ENCODE measurements at regions not wholly inside any gene's neighbourhood (a gene's known extent, or its start where the extent isn't known, plus 50 kb on each side); places are given as distances from the start of the nearest gene placed in this dataset.

- Histone ChIP-seq H3K4me2 (ENCODE audit: low read depth, low read length) (no peak overlapping the region), H4K20me1 (ENCODE audit: insufficient read depth, low read length) (no peaks in the 10 kb centered on the region), H3K27ac (ENCODE audit: extremely low read length, insufficient read depth, low read length) (no peak overlapping the region), H3K4me3 (replicated peaks in 1 of 3; ENCODE audit: insufficient read depth in 1 of 3, low read depth in 2 of 3, low read length in 3 of 3) (no peak overlapping the region), H3K36me3 (replicated peaks in 1 of 2; ENCODE audit: control insufficient read depth in 1 of 2, insufficient read depth in 2 of 2, low read length in 2 of 2) (no peaks in the 10 kb centered on the region), H3K79me2 (ENCODE audit: insufficient read depth, low read length) (no peaks in the 10 kb centered on the region), H3K27me3 (ENCODE audit: control insufficient read depth in 1 of 2, insufficient read depth in 2 of 2, low read length in 2 of 2) (no peaks in the 10 kb centered on the region), H2AFZ (ENCODE audit: low read length) (no peak overlapping the region), H3K4me1 (ENCODE audit: insufficient read depth, low read length) (no peaks in the 10 kb centered on the region), H3K9ac (ENCODE audit: insufficient read depth, low read depth, low read length) (no peak overlapping the region), H3K9me3 (ENCODE audit: low read length) (no peaks in the 10 kb centered on the region)
- DNase-seq (ENCODE audit: low spot score): no peak
- WGBS (ENCODE audit: low lambda C conversion rate): 0% methylated on average over 1 of the region's 1 CpG
- FAIRE-seq: no peak
- ATAC-seq: no peak
- CTCF ChIA-PET (ENCODE audit: low intra/inter-chr PET ratio, low total read pairs): no interaction called here
- in situ Hi-C loops (cut with HindIII; ENCODE audit: extremely low pct_ligation_motif_present, low pct_unique_long_range_greater_than_20kb) (no loop called here), intact Hi-C loops (cut with micrococcal nuclease; ENCODE audit: unreplicated experiment) (no loop called here)
- POLR2A ChIA-PET: no interaction called here
- no peak for TF ChIP-seq ZNF788 (CRISPR knock-in tag; IDR thresholded peaks at IDR 0.05; ENCODE audit: borderline replicate concordance)
- TF ChIP-seq ZNF207 (IDR thresholded peaks at IDR 0.05; ENCODE audit: borderline replicate concordance): no peak
- TF ChIP-seq ZBTB7A (CRISPR knock-in tag; IDR thresholded peaks at IDR 0.05): no peak
- no peak for TF ChIP-seq PBX2 (CRISPR knock-in tag; IDR thresholded peaks at IDR 0.05)
- BruUV-seq (replicated peaks): no TSS peak
Observed at GRCh38 chr7:93821463-93821862, 69.1 kb downstream of the TFPI2 start.

GRCh38 chr7:93819699-93820098, 70.9 kb downstream of the TFPI2 start:
- no TSS peak for BruUV-seq (replicated peaks)
- ATAC-seq: no peak
- no peaks in the 10 kb centered on the region for H3K79me2 ChIP-seq (ENCODE audit: insufficient read depth, low read length)
- ChIA-PET POLR2A (no interaction called here), CTCF (ENCODE audit: low intra/inter-chr PET ratio, low total read pairs) (no interaction called here)
- no peak overlapping the region for H2AFZ ChIP-seq (ENCODE audit: low read length)
- H3K4me1 ChIP-seq (ENCODE audit: insufficient read depth, low read length): no peaks in the 10 kb centered on the region
- no peaks in the 10 kb centered on the region for H4K20me1 ChIP-seq (ENCODE audit: insufficient read depth, low read length)
- H3K9ac ChIP-seq (ENCODE audit: insufficient read depth, low read depth, low read length): no peak overlapping the region
- H3K9me3 ChIP-seq (ENCODE audit: low read length): no peaks in the 10 kb centered on the region
- intact Hi-C loops (cut with micrococcal nuclease; ENCODE audit: unreplicated experiment) (no loop called here), in situ Hi-C loops (cut with HindIII; ENCODE audit: extremely low pct_ligation_motif_present, low pct_unique_long_range_greater_than_20kb) (no loop called here)
- H3K4me2 ChIP-seq (ENCODE audit: low read depth, low read length): no peak overlapping the region
- TF ChIP-seq ATF7 (IDR thresholded peaks at IDR 0.05) (peak; percentile 59), ATF7 (CRISPR knock-in tag; IDR thresholded peaks at IDR 0.05) (no peak), CREB1 (IDR thresholded peaks at IDR 0.05) (peak; percentile 54), CREB1 (CRISPR knock-in tag; IDR thresholded peaks at IDR 0.05) (no peak), FOXK2 (IDR thresholded peaks at IDR 0.05) (no peak)
- H3K4me3 ChIP-seq (replicated peaks in 1 of 3; ENCODE audit: insufficient read depth in 1 of 3, low read depth in 2 of 3, low read length in 3 of 3): no peak overlapping the region
- H3K27ac ChIP-seq (ENCODE audit: extremely low read length, insufficient read depth, low read length): no peak overlapping the region
- FAIRE-seq: no peak
- H3K27me3 ChIP-seq (ENCODE audit: control insufficient read depth in 1 of 2, insufficient read depth in 2 of 2, low read length in 2 of 2): no peaks in the 10 kb centered on the region
- WGBS (ENCODE audit: low lambda C conversion rate): 65% methylated on average over 7 of the region's 7 CpGs
- DNase-seq (ENCODE audit: low spot score): no peak
- H3K36me3 ChIP-seq (replicated peaks in 1 of 2; ENCODE audit: control insufficient read depth in 1 of 2, insufficient read depth in 2 of 2, low read length in 2 of 2): no peaks in the 10 kb centered on the region

Measured in HepG2 (cell line).